GM18858 (cell line): ENCODE measurements at regions not wholly inside any gene's neighbourhood (a gene's known extent, or its start where the extent isn't known, plus 50 kb on each side); places are given as distances from the start of the nearest gene placed in this dataset.

Experiments used
- ATAC-seq: cut with Tn5 transposase; IDR thresholded peaks from one replicate; pipeline ENCODE4 v1.9.1; 2021; ENCODE audit not compliant: unreplicated experiment

GRCh38 chr3:150269526-150269925, 138.6 kb upstream of the TSC22D2 start:
- ATAC-seq, result no peak

DNA sequence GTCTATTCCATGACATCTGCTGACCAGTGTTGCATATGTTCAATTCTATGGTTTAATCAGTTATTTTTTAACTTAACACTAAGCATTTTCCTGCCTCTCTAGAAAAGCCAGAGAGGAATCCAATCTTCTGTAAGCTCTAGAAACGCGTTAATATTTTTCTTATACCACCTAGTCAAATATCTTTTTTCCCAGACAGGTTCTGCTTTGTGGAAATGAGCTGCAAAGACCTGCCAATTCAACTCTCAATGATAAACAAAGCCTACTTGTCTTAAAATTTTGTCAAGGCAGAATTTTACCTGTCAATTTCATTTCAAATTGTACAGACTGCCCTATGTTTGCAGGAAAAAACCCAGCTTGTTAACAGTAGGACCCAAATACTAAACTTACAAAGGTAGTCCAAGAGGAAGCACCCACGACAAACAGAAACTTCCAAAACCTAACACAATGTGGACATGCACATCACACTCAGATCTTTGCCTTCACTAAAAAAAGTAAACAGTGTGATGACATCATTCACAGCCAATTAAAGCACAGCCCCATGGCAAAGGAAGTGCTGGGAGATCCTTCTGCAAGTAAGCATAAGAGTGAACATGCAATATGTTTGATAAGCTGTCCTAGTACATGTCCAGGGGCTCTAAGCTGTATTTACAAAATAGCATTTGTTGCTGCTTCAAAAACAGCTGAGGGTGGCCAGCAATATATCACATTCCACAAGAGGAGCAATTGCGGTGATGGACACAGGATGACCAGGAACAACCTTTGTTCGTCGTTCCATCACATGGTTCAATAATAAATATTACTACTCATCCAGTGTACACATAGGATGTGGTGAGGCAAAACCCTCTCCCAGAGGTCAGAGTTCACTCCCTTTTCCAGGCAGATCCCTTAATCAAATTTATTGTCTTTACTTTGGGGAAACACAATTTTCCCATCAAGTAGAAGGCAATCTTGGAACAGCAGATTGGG, 139.4 kb upstream of the TSC22D2 start:
- no peak for ATAC-seq

GRCh38 chr3:150267288-150267687, 140.8 kb upstream of the TSC22D2 start:
- no peak for ATAC-seq

- ATAC-seq, result no peak
These were observed 142.8 kb upstream of the TSC22D2 start for GRCh38 chr3:150265305-150265704.

- no peak for ATAC-seq
These were observed 143.4 kb upstream of the TSC22D2 start for GRCh38 chr3:150264561-150265279.

DNA sequence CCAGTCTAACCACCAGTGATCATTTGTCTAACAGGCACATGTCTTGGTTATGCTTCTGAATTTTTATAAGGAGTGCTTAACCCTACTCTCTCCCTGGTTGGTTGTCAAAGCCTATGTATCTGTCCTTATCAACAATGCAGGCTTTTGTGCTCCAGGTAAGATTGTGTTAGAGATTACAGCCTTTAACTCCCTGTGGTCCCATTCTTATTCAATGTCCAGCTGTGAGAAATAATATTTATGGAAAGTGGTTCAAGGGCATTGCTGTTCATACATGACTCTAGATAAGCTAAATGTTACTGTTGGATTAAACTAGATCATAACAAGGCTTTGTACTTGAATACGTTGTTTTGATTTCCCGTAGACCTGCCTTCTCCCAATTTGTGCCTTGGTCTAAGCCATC, 146.1 kb upstream of the TSC22D2 start:
- ATAC-seq, result no peak

GRCh38 chr3:150261418-150261817, 146.7 kb upstream of the TSC22D2 start:
- no peak for ATAC-seq

GRCh38 chr3:150260398-150260710, 147.7 kb upstream of the TSC22D2 start:
- no peak for ATAC-seq

GRCh38 chr3:150259526-150260397, 148.3 kb upstream of the TSC22D2 start:
- ATAC-seq, result no peak

GRCh38 chr3:150256782-150257181, 151.3 kb upstream of the TSC22D2 start:
- ATAC-seq, result no peak

- no peak for ATAC-seq
These were observed 151.8 kb upstream of the TSC22D2 start for GRCh38 chr3:150256318-150256717.

GRCh38 chr3:150255826-150256225, 152.3 kb upstream of the TSC22D2 start:
- ATAC-seq, result no peak

GRCh38 chr3:150255413-150255812, 152.7 kb upstream of the TSC22D2 start:
- no peak for ATAC-seq

GRCh38 chr3:150254309-150254708, 153.8 kb upstream of the TSC22D2 start:
- no peak for ATAC-seq

DNA sequence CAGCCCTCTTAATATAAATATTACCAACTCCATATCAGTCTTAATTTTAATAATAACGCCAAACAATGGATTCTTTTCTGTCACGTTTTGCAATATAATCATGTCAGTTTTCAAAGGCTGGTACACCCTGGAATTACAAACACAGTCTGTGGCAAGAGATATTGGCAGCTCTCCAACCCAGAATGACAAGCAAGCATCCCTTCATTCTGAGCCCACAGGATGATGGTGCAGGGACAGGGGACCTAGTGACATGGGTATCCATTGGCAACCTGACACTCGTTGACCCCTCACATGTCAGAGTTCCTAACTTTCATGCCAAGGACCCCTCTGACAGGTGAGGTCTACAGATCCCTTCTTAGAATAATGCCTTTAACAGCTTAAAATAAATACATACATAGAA, 154.5 kb upstream of the TSC22D2 start:
- ATAC-seq, result no peak

GRCh38 chr3:150252462-150252861, 155.6 kb upstream of the TSC22D2 start:
- no peak for ATAC-seq

- ATAC-seq, result no peak
These were observed 156.7 kb upstream of the TSC22D2 start for GRCh38 chr3:150251187-150252062.

DNA sequence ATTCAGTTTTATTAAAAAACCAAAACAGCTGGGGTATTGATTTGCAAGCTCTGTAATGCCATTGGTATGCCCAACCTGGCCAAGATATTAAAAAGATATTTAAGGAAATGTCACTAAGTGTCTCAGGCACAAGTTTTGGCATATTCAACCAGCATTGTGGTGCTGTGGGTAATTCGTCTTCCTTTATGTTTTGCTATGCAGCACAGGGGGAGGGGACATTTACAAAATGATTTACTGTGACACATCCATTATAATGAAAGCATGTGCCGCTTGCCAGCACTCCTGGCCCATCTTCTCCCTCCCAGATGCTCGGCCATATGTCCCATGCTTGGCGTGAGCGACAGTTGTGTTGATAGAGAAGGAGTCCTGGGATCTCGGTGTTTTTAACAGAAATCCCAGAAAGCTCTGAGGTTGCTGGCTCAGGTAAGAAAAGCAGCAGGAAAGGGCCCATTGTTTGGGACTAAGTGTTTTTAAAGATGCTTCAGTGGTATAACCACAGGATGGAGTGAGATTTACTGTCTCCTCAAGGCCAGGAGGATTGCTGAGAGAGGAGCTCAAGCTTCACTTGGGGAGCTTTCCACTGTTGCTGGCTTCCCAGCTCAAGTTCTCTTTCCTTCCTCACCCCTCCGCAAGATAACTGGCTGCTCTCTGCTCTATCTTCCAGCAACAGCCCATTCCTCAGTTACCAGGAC, 158.2 kb upstream of the TSC22D2 start:
- ATAC-seq, result no peak

- ATAC-seq, result no peak
These were observed 159.0 kb upstream of the TSC22D2 start for GRCh38 chr3:150248888-150249681.
